NCI-H146 (cell line): ENCODE measurements at regions not wholly inside any gene's neighbourhood (a gene's known extent, or its start where the extent isn't known, plus 50 kb on each side); places are given as distances from the start of the nearest gene placed in this dataset.
"Not testable (repeated sequence)": the region's sequence is repeated elsewhere in the genome, so short reads cannot be mapped to it uniquely, and the experiment has no call there.

ENCODE experiments used
- DNase-seq: peaks from one replicate; lab custom pipeline; 2025; lab: John Stamatoyannopoulos, UW

DNA sequence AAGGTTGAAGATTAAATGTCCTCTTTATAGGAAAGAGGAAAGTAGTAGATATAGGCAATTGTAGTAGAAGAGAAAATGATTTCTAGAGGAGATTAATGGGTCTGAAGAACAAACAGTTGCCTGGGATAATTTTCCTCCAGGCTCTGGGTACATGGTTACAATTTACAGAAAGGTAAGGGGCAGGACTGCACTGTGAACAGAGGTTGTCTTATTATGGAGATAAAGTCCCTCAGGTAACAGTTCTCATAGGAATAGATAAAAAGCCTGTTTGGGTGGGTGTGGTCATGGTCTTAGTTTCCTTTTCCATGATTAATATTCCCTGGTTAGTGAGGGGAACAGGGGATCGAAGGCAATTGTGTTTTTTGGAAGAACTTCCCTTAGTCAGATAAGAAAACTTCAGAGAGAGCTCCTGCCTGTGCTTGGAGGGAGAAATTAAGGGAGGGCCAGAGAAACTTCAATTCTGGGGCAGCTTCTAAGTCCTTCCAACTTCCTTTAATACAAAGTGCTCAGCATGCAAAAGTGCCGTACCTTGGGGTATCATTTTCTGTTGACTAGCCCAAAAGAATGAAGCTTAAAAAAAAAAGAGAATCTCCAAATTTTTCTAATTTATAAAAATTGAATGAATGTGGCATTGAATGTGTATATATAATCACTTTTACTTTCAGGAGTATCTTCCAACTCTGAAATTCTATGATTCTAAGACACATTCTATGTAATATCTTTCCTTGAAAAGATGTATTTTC lies 295.4 kb upstream of the USP25 start:
- DNase-seq = no peak

DNA sequence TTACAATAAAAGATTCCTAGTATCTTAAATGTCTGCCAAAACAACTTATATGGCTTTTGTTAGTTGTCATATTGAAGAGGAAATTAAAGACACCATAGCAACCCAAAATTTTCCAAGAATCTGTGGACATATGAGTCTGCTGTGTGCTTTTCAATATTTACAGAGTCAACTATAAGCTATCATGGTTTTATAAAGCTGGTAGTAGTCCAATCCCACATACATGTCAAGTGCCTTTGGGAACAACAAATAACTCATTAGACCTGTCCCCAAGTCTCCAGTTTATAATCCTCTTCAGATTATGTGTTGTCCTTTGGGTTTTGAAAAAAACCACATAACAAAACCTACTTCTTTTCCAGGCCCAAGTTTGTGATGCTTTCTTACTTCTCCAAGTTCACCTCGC lies 293.8 kb upstream of the USP25 start:
- DNase-seq = no peak

DNA sequence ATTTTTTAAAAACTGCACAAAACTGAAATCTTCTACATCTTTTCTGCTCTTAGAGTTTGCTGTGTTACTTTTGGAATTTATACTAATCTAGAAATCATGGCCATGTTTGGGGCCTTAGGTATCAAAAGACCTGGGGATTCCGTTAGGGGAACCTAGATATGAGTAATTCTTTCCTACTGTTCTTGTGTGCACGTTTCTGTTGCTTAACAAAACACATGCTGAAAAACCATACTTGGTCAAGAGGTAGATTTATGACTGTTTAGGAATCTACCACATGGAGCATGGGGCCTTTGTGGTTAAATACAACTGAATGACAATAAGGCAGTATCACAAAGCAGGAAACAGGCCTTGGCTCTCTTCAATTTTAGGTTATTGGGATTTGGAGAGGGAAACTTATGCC lies 291.9 kb upstream of the USP25 start:
- no peak for DNase-seq

DNA sequence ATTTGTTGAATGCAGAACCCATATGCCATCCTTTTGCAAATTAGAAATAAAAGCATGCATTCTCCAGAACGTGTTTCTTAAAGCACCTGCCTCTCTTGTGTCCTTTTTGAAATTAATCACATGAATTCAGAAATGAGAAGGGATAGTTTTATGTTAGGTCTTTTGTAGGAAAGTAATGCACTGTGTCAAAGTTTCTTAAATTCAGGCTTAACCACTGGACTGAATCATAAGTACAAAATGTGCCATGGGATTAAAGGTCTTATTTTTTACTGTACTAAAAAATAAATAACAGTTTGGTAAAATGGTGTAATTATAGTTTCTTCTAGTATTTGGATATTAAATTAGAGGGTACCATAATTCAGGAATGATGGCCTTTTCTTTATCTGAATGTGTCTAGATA lies 290.1 kb upstream of the USP25 start:
- no peak for DNase-seq

DNA sequence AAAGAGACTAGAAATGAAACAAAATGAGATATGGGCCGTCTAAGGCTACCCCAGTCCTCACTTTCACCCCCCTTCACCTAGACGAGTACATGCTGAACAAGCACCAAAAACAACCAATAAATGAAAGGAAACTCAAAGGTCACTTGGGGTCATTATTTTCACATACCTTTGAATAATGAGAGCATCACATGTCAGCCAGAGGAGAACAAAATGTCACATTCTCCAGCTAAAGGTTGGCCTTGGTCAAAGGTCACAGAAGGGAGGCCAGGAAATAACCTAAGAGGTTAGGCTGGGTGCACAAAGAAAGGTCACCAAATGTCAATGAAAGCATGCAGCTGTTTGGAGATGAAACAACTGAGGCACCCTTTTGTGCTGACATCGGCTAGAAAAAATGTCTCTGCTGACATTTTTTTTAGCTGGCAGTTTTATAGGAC lies 288.7 kb upstream of the USP25 start:
- DNase-seq = no peak

DNA sequence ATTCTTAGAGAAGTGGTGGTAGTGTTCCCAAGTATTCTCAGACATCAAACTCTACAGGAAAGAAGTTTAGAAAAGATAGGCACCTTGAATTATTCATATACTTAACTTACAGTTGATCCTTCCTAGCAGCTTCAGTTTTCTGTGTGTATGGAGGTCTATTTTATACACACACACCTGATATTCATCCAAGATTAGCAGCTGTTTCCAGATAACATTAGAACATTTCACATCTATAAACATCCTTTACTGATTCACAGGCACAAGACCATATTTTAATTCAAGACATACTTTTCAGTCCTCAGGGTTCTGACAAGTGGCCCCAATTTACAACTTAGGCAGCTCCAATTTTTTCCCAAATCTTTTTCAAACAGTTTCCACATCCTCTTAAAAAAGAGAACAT lies 287.8 kb upstream of the USP25 start:
- DNase-seq = no peak

DNA sequence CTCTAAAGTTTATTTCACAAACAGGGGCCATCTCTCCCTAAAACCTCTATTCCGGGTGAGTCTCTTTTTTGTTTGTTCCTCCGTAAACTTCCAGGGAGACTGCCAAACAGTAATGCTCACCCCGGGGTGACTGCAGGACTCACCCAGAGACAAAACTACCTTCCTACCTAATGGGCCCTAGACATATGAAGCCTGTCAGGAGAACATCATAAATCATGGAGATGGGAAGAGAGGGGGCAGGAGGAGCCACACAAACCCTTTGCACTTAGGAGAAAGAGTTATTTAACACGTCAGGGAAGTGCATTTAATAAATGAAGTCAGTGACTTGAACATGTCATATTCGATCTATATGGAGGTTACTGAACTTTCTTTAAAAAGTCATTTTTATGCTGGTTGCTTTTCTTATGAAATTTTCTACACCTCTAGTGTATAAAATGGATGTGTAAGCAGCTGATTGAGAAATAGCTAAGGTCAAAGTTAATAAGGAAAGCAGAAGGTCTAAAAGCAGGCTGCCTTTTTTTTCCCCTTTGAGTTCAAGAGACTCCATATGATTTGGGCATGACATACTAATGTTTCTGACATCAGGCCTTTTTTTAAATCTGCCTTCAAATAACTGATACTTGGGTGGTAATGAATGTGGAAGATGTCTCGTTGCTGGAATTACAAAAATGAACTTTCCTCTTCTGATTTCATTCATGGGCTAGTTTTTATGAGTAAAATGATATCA lies 286.9 kb upstream of the USP25 start:
- no peak for DNase-seq

DNA sequence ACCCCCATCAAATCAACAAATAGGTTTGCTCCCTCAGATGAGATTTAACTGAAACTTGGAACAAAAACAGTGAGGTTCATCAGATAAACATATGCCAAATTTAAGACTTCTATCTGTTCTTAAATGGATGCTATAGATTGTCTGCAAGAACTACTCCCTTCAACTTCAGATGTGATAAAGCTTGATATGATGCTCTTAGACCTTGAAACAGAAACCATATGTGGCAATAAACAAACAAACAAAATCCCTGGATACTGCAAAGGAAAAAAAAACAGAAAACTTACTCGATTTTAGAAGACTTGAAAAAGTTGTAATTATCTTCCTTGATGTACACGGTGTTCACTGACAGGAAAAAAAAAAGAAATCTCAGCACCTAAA lies 286.1 kb upstream of the USP25 start:
- no peak for DNase-seq

DNA sequence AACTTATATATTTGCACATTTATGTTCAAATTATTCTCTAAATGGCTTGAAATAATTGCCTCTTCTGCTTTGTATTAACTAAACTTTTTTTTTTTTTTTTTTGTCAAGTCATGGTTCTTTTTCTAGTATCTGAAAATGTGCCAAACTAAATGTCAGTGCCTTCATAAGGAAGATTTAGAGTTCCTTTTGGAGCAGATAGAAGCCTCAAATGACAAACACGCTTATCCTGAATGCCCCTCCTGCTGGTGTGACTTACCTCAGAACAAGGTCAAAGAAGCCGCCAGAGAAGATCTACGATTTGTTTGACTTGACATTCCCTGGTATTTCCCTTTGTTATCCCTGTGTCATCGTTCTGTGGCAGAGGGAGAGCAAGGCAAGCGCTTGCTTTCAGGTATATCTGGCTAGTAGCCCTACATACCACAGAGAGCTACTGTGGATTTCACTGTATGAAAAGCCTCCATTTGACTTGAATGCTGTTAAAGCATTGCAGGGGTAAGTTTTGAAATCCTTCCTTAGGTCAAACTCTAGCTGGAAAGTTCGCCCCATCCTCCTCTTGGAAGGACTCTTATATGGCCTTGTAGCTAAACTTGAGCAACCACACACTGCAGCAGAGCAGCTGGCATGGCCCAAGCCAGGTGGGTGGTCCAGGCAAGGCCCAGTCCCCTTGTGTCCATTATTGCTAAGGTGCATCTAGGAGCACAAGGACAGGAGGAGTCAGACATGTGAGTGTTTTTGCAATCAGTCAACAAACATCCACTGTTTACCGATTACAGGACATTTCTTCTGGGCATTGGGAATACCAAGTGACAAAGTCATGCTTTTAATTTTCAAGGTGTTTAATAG lies 285.4 kb upstream of the USP25 start:
- no peak for DNase-seq

DNA sequence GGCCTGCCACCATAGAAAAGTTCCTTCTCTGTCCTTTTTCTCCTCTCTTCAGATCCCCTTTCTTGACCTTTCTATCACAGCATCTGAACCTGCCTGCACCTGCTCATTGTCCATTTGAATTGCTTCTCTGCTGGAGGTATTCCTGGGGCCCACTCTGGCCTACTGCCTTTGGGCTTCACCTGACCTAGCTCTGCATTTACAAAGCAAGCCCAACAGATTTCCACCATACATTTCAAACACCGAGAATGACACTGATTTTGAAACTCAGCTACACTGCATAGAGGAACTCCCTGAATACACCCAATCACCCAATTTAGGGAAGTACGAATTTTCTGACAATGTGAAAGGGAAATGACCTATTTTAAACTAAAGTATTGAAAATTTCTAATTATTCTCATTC lies 284.5 kb upstream of the USP25 start:
- DNase-seq = no peak

DNA sequence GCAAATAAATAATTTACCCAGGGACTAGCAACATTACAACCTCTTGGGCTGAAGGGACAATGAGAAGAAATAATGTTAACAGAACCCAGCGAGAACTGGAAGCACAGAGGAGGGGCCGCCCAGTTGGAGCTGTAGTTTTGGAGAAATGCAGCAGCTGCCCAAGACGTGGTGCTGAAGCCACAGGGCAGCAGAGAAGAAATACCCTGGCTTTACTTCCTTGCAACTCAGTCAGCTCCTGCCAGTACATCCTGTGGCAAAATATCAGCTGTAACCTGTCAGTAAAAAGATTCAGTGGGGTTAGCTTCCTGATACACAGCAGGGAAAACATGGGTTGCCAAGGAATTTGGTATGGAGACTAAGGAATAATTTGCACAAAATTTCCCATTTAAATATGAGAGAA lies 283.6 kb upstream of the USP25 start:
- no peak for DNase-seq

DNA sequence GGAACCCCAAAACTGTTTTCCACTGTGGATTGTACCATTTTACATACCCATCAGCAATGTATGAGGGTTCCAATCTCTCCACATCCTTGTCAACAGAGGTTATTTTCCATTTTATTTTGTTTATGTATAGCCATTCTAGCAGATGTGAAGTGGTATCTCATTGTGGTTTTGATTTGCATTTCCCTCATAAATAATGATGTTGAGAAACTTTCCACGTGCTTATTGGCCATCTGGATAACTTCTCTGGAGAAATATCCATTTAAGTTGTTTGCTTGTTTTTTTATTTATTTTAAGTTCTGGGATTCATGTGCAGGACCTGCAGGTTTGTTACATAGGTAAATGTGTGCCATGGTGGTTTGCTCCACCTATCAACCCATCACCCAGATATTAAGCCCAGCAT lies 280.2 kb upstream of the USP25 start:
- DNase-seq = no peak

DNA sequence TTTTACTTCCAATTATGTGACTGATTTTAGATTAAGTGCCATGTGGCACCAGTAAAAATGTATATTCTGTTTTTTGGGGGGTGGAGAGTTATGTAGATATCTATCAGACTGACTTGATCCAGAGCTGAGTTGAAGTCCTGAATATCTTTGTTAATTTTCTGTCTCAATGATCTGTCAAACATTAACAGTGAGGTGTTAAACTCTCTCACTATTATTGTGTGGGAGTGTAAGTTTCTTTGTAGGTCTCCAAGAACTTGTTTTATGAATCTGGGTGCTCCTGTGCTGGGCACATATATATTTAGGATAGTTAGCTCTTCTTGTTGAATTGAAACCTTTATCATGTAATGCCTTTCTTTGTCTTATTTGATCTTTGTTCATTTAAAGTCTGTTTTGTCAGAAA lies 276.5 kb upstream of the USP25 start:
- no peak for DNase-seq

DNA sequence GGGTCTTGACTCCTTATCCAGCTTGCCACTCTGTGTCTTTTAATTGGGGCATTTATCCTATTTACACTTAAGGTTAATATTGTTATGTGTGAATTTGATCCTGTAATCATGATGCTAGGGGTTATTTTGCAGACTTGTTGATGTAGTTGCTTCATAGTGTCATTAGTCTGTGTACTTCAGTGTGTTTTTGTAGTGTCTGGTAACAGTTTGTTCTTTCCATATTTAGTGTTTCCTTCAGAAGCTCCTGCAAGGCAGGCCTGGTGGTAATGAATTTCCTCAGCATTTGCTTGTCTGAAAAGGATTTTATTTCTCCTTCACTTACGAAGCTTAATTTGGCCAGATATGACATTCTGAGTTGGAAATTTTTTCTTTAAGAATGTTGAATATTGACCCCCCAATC lies 276.0 kb upstream of the USP25 start:
- not testable (repeated sequence) for DNase-seq

DNA sequence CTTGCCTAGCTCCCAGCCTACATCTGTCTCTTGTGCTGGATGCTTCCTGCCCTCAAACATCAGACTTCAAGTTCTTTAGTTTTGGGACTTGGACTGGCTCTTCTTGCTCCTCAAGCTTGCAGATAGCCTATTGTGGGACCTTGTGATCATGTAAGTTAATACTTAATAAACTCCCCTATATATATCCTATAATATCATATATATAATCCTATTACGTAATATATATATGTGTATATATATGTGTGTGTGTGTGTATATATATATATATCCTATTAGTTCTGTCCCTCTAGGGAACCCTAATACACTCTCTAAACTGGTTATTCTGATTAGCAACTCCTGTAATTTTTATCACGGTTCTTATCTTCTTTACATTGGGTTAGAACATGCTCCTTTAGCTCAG lies 274.9 kb upstream of the USP25 start:
- not testable (repeated sequence) for DNase-seq

DNA sequence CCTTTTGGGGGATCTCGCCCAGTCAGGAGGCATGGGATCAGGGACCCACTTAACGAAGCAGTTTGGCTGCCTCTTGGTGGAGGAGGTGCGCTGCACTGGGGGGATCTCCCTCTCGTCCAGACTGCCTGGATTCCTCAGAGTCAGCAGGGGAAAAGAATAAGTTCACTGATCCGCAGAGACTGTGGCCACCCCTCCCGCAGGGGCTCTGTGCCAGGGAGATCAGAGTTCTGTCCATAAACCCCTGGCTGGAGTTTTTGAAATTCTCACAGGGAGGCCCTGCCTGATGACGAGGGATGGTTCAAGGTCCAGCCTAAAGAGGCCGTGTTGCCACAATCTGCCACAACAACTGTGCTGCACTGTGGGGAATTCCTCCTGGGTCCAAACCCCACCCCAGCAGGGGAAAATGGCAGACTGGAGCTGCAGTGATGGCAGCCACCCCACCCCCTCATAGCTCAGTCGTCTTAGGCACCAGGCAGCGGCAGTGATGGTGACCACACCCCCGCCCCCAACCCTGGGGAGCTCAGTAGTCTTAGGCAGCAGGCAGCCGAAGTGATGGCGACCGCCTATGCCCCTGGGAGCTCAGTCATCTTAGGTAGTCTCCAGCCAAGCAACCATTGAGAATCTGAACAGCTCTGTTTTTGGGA lies 273.8 kb upstream of the USP25 start:
- DNase-seq = no peak

DNA sequence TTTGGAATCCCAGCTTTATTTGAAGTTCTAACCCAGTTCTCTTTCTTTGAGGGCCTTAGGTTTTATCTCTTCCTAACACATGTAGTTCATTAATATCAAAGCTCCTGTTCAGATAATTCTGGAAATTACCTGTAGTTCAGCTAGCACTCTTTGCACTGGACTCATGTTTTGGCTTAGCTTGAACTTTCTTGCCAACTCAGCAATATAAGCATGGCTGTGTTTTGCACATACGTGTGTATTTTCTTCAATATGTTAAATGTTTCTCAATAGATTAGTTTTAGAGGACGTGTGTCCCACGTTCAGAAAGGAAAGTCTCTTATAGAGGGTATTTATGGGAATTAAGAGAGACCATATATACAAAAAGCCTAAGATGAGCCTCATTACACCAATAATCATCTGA lies 271.8 kb upstream of the USP25 start:
- no peak for DNase-seq

DNA sequence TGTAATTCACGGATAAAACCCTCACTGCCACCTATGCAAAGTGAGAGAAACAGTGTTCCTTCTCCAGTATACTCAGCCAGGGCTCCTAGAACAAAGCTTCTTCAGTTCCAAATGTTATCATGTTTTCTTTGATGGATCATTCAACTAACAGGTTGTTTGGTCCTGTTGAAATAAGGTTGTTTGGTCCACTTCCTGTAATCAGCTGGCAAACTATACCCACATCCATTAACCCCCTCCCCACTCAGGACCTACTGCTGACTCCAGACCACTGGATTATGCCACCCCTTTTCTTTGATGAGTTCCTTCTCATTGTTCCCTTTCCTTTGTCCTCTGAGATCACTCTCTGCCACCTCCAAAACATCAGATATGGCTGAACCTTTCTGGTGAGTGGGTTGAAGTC lies 267.7 kb upstream of the USP25 start:
- no peak for DNase-seq

DNA sequence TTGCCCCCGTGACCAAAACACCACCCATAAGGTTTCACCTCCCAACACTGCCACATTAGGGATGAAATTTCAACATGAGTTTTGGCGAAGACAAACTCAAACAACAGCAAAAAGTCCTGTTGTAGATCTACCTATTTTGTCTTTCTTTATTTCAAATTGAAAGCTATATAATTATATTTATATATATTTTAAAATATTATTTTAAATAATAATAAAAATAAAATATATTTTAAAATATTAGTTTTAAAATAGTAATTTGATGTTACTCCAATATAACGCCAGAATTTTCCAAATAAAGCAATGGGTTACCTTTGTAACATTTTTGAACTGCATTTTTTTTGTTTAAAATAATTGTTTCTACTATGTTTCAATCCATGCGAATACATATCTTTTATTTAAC lies 263.5 kb upstream of the USP25 start:
- no peak for DNase-seq

DNA sequence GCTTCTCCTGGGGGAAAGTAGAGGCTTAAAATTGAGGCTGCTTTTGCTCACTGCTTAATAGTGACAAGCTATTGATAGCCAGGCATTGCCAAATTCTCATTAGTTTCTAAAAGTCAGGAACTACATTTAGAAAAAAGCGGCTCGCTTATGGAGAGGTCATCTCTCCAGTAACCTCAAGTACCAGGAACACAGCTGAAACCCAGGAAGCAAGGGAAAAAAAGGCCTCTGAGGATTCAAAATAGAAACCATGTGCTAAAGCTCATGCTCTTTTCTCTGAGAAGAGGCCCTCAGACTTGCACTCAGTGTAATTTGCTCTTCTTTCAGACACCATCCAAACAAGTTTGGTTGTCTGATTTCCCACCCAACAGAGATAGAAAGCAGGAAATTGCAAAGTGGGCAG lies 261.4 kb upstream of the USP25 start:
- DNase-seq = no peak

DNA sequence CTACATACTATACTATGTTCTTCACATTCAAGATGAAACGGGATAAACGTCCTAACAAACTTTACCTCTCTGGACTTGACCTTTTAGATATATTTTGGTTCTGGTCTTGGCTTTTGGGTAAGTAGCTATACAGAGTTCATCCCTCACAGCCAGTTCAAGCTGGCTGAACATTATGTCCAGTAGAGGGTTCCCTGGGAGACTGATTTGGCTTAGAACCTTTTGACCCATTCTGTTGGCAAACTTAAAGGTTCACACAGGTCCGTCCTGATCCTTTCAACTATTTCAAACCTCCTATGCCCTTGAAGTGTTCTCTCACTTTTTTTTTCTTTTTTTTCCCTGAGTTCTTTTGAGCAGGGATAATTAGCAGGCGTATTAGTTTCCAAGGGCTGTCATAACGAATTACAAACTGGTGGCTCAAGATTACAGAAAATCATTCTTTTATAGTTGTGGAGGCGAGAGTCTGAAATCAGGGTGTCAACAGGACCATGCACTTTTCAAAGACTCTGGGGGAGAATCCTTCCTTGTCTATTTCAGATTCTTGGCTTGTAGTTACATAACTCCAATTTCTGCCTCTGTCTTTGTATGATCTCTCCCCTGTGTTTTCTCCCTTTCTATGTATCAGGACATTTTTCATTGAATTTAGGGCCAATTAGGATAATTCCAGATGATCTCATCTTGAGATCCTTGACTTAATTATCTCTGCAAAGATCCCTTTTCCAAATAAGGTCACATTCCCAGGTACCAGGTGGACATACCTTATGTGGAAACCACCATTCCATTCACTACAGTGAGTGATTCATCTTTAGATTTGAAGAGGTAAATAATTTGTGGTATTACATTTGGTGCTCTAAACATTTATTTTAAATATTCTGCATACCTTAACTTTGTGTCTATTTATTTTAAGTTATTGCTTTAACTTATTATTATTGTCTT lies 257.4 kb upstream of the USP25 start:
- no peak for DNase-seq
